GM12878 (cell line): ENCODE measurements at regions not wholly inside any gene's neighbourhood (a gene's known extent, or its start where the extent isn't known, plus 50 kb on each side); places are given as distances from the start of the nearest gene placed in this dataset.

Experiments used
- CHD2 ChIP-seq: IDR thresholded peaks from 2 replicates; pipeline ENCODE4 v1.6.1; 2011; ENCODE audit warnings: low read depth, low read length, improper control_type of control experiment, borderline replicate concordance
- EP300 ChIP-seq, 2 experiments: fragments of 150-350 bp in 1 of 2; IDR thresholded peaks; 2 replicates each; pipeline ENCODE4 v1.6.1; 2011 to 2012; ENCODE audit warnings: low read depth in 2 of 2, low read length in 2 of 2, borderline replicate concordance in 1 of 2, improper control_type of control experiment in 1 of 2, inconsistent platforms in 1 of 2; ENCODE audit not compliant: control insufficient read depth in 1 of 2
- MXI1 ChIP-seq: fragments of 150-350 bp; IDR thresholded peaks from 2 replicates; pipeline ENCODE4 v1.6.1; 2011; ENCODE audit warnings: low read depth, mild to moderate bottlenecking, inconsistent platforms, low read length, improper control_type of control experiment

GRCh38 chr14:84029246-84029645, 1500.7 kb upstream of the FLRT2 start:
- TF ChIP-seq MXI1 (no peak), CHD2 (no peak), EP300 (IDR thresholded peaks at IDR 0.05; ENCODE audit: borderline replicate concordance in 1 of 2, control insufficient read depth in 1 of 2, low read depth in 2 of 2, low read length in 2 of 2) (no peak)
